Tibial artery (tissue), 4 donors: ENCODE measurements at regions not wholly inside any gene's neighbourhood (a gene's known extent, or its start where the extent isn't known, plus 50 kb on each side); places are given as distances from the start of the nearest gene placed in this dataset.

Experiments
- DNase-seq, 2 donors: peaks; one replicate each; pipeline ENCODE4 v3.0.0-alpha.2; 2019
- H3K27ac ChIP-seq, 2 donors: fragments of 200-600 bp; sonication (generic) in 1 of 2; 1 replicate in 1 of 2; 2 replicates in 1 of 2; pipeline ENCODE4 v1.5.1; 2018 to 2019; ENCODE audit warnings: mild to moderate bottlenecking in 1 of 2
- H3K27me3 ChIP-seq, 2 donors: fragments of 200-600 bp; sonication (generic) in 1 of 2; one replicate each; pipeline versions ENCODE4 v1.5.1 to v1.6.0; 2016 to 2019
- H3K36me3 ChIP-seq, 3 donors: fragments of 200-600 bp; sonication (generic) in 2 of 3; one replicate each; pipeline ENCODE4 v1.5.1; 2016 to 2019; ENCODE audit warnings: mild to moderate bottlenecking in 2 of 3
- H3K4me1 ChIP-seq, 4 donors: fragments of 200-600 bp; sonication (generic) in 2 of 4; 1 replicate in 3 of 4; 2 replicates in 1 of 4; pipeline ENCODE4 v1.5.1; 2016 to 2019
- H3K4me3 ChIP-seq, 2 donors: fragments of 200-600 bp; sonication (generic) in 1 of 2; 1 replicate in 1 of 2; 2 replicates in 1 of 2; pipeline ENCODE4 v1.5.1; 2018 to 2019; ENCODE audit warnings: mild to moderate bottlenecking in 2 of 2
- H3K9me3 ChIP-seq, 3 donors: fragments of 200-600 bp; sonication (generic) in 1 of 3; one replicate each; pipeline ENCODE4 v1.5.1; 2016 to 2019
- intact Hi-C: fragments of 100-400 bp; cut with DNase I; formaldehyde crosslinking; loops from one replicate; pipeline ENCODE4 v1.15.0; 2023; ENCODE audit warnings: low total_unique reads
- TF ChIP-seq, protein P1 (sequence below), 2 experiments: fragments of 200-600 bp in 1 of 2; fragments of 450-650 bp in 1 of 2; IDR thresholded peaks; one replicate each; pipeline ENCODE4 v1.5.1; 2017 to 2019; ENCODE audit warnings: antibody characterized with exemption in 2 of 2, mild to moderate bottlenecking in 1 of 2, moderate library complexity in 1 of 2

DNA sequence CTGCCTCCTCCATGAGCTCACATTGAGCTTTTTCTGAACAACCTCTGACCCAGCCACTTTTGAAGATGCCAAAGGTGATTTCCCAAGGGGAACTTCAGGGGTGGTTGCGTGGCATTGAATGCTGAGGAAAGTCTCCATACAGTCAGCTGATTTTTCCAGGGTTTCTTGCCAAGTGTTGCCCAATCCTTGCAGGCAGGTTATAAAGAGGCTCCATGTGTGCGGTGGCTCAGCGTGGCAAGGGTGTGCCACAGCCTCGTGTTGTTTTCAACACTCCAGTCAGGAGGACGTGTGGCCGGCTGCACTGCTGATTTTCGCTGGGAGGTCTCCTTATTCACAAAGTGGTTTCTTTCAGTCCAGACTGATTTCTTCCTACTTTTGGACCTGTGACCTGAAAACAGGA, 81.4 kb upstream of the GATA6 start:
- H3K36me3 ChIP-seq, result no peaks in the 10 kb centered on the region
- no peak overlapping the region for H3K4me3 ChIP-seq
- no peak for DNase-seq
- intact Hi-C loops, result no loop called here
- no peaks in the 10 kb centered on the region for H3K27me3 ChIP-seq
- TF ChIP-seq, protein P1, sequence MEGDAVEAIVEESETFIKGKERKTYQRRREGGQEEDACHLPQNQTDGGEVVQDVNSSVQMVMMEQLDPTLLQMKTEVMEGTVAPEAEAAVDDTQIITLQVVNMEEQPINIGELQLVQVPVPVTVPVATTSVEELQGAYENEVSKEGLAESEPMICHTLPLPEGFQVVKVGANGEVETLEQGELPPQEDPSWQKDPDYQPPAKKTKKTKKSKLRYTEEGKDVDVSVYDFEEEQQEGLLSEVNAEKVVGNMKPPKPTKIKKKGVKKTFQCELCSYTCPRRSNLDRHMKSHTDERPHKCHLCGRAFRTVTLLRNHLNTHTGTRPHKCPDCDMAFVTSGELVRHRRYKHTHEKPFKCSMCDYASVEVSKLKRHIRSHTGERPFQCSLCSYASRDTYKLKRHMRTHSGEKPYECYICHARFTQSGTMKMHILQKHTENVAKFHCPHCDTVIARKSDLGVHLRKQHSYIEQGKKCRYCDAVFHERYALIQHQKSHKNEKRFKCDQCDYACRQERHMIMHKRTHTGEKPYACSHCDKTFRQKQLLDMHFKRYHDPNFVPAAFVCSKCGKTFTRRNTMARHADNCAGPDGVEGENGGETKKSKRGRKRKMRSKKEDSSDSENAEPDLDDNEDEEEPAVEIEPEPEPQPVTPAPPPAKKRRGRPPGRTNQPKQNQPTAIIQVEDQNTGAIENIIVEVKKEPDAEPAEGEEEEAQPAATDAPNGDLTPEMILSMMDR (IDR thresholded peaks at IDR 0.05), result no peak
- H3K4me1 ChIP-seq, result no peaks in the 10 kb centered on the region
- H3K27ac ChIP-seq, result no peak overlapping the region
- no peaks in the 10 kb centered on the region for H3K9me3 ChIP-seq

DNA sequence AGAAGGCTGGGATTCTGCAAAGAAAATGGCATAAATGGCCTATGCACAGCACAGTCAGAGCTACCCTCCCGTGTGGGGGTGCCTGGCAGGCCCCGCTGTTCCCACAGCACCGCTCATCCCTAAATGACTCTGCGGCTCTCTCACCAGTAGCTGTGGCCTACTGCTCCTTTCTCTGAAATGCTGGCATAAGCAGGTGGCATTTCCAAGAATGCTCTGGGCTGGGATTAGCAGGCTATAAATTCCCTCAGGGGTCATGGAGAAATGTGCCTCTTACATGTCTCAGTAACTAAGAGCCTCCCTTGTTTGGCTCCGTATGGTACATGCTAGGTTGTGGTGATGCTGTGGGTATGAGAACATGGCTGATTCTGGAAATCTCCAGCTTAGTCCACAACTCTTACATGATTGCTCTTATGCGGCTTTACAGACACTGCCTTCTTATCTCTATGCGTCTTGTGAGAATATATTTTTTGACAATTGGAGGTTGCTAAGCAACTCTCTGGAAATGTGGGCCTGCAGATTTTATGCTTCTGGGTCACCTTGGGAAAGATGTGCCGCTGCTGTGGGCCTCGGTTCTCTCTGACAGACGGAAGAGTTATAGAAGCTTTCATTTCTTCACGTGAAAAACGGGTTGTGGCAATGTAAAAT, 80.3 kb upstream of the GATA6 start:
- Histone ChIP-seq H3K27ac (no peak overlapping the region), H3K4me1 (no peaks in the 10 kb centered on the region), H3K27me3 (no peaks in the 10 kb centered on the region), H3K4me3 (no peak overlapping the region), H3K36me3 (no peaks in the 10 kb centered on the region), H3K9me3 (no peaks in the 10 kb centered on the region)
- TF ChIP-seq, protein P1 (IDR thresholded peaks at IDR 0.05), result no peak
- DNase-seq, result no peak
- intact Hi-C loops, result no loop called here

GRCh38 chr18:22091341-22091740, 78.0 kb upstream of the GATA6 start:
- DNase-seq, result no peak
- TF ChIP-seq, protein P1 (IDR thresholded peaks at IDR 0.05), result no peak
- Histone ChIP-seq H3K27ac (no peak overlapping the region), H3K4me3 (no peak overlapping the region), H3K9me3 (no peaks in the 10 kb centered on the region), H3K36me3 (no peaks in the 10 kb centered on the region), H3K27me3 (no peaks in the 10 kb centered on the region), H3K4me1 (no peaks in the 10 kb centered on the region)
- intact Hi-C loops, result no loop called here

DNA sequence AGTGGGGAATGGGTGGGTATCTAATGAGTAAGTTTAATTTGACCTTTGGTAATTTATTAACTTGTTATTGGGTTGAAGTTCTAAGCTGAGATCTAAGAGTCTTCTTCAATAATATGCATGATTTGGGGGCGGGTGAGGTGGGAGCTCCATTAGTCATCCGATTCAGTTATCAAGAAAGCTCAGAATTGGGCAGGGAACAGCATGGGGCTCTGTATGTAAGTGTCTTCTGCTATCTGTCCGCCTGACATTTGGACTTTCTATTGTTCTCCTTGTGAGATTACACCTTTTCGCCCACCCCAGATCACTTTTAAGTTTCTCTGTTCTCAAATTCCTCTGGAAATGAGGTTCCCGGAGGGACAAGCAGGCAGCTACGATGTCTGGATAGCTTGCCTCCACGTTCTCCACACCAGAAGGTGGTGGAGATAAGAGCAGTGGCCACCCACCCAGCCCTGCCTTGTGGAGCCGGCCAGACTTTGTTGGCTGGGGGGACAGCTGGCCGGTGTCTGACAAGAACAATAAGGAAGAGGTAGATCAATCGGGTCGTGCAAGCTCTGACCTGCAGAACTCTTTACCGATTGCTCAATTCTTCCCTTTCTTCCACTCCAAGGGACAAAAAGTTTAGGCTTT, 75.5 kb upstream of the GATA6 start:
- Histone ChIP-seq H3K36me3 (no peaks in the 10 kb centered on the region), H3K27me3 (no peaks in the 10 kb centered on the region), H3K9me3 (no peaks in the 10 kb centered on the region), H3K4me3 (no peak overlapping the region), H3K27ac (no peak overlapping the region), H3K4me1 (no peaks in the 10 kb centered on the region)
- intact Hi-C loops, result no loop called here
- TF ChIP-seq, protein P1 (IDR thresholded peaks at IDR 0.05), result no peak
- no peak for DNase-seq

DNA sequence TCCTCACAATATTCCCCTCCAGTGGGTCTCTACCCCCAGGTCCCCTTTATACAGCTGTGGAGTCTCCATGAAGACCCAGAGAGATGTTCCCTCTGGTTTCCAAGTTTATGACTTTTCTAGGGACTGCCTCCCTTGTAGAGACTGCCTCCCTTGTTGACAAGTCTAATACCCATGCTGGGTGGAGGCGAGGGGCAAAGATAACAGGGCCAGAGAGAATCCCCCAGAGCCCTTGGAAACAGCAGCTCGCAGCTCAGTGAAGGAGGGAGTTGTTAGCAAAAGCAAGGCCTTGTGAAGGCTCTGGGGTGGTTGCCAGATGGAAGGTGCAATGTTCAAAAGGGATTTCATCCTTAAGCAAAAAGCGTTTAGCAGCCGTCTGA, 75.0 kb upstream of the GATA6 start:
- intact Hi-C loops, result no loop called here
- DNase-seq, result no peak
- no peak overlapping the region for H3K4me3 ChIP-seq
- no peaks in the 10 kb centered on the region for H3K27me3 ChIP-seq
- TF ChIP-seq, protein P1 (IDR thresholded peaks at IDR 0.05), result no peak
- no peaks in the 10 kb centered on the region for H3K36me3 ChIP-seq
- H3K4me1 ChIP-seq, result no peaks in the 10 kb centered on the region
- H3K27ac ChIP-seq, result no peak overlapping the region
- H3K9me3 ChIP-seq, result no peaks in the 10 kb centered on the region
